Tibial nerve (tissue), 3 donors: ENCODE measurements at regions not wholly inside any gene's neighbourhood (a gene's known extent, or its start where the extent isn't known, plus 50 kb on each side); places are given as distances from the start of the nearest gene placed in this dataset.

ENCODE experiments used
- POLR2A ChIP-seq, 2 donors: fragments of 450-650 bp; IDR thresholded peaks; one replicate each; pipeline ENCODE4 v1.6.1; 2017; ENCODE audit warnings: antibody characterized with exemption in 2 of 2, mild to moderate bottlenecking in 2 of 2, moderate library complexity in 2 of 2
- TF ChIP-seq, protein P1 (sequence below), 5 experiments: fragments of 200-600 bp in 3 of 5; fragments of 450-650 bp in 2 of 5; sonication (generic) in 3 of 5; IDR thresholded peaks; one replicate each; pipeline ENCODE4 v1.5.1; 2016 to 2019; ENCODE audit warnings: antibody characterized with exemption in 5 of 5, mild to moderate bottlenecking in 3 of 5, moderate library complexity in 2 of 5

DNA sequence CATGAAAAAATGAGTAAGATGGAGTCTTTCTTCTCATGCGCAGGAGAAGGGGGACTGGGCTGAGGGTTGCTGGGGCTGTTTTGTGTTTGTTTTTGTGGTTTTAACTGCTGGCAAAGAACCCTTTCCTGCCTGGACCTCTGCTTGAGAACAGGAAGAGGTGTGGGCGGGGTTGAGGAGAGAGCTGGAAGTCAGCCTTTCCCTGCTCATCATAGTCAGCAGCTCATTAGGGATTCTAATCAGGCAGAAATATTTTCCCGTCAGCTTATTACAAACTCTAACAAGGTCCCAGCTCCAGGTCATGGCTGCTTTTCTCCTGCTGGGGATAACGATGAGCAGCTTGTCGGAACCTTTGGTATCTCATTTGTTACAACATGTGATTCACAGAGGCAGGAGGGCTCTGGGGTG is 185.0 kb upstream of the NRXN3 start:
- TF ChIP-seq, protein P1, sequence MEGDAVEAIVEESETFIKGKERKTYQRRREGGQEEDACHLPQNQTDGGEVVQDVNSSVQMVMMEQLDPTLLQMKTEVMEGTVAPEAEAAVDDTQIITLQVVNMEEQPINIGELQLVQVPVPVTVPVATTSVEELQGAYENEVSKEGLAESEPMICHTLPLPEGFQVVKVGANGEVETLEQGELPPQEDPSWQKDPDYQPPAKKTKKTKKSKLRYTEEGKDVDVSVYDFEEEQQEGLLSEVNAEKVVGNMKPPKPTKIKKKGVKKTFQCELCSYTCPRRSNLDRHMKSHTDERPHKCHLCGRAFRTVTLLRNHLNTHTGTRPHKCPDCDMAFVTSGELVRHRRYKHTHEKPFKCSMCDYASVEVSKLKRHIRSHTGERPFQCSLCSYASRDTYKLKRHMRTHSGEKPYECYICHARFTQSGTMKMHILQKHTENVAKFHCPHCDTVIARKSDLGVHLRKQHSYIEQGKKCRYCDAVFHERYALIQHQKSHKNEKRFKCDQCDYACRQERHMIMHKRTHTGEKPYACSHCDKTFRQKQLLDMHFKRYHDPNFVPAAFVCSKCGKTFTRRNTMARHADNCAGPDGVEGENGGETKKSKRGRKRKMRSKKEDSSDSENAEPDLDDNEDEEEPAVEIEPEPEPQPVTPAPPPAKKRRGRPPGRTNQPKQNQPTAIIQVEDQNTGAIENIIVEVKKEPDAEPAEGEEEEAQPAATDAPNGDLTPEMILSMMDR (IDR thresholded peaks at IDR 0.05), result no peak
- no peak for TF ChIP-seq POLR2A (IDR thresholded peaks at IDR 0.05)
